GM21381 (cell line): ENCODE measurements at regions not wholly inside any gene's neighbourhood (a gene's known extent, or its start where the extent isn't known, plus 50 kb on each side); places are given as distances from the start of the nearest gene placed in this dataset.
"Not testable (repeated sequence)": the region's sequence is repeated elsewhere in the genome, so short reads cannot be mapped to it uniquely, and the experiment has no call there.

ENCODE experiments used
- ATAC-seq: cut with Tn5 transposase; IDR thresholded peaks from one replicate; pipeline ENCODE4 v1.9.1; 2021; ENCODE audit warnings: mild to moderate bottlenecking, moderate library complexity; ENCODE audit not compliant: unreplicated experiment

DNA sequence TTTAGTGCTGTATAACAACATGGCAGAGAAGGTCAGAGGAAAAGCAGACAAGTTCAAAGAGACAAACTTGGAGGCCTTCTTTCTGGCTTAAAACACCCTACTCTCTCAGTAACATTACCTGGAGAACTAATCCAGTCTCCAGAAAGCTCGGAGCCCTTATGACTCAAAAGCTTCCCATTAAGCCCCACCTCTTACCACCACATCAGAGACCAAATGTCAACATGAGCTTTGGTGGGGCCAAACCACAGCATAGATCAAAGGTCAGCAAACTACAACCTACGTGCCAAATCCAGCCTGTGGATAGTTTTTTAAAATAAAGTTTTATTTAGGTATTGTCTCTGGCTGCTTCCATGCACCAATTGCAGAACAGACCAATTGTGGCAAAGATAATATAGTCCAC, 589.9 kb downstream of the DNAH5 start:
- no peak for ATAC-seq

DNA sequence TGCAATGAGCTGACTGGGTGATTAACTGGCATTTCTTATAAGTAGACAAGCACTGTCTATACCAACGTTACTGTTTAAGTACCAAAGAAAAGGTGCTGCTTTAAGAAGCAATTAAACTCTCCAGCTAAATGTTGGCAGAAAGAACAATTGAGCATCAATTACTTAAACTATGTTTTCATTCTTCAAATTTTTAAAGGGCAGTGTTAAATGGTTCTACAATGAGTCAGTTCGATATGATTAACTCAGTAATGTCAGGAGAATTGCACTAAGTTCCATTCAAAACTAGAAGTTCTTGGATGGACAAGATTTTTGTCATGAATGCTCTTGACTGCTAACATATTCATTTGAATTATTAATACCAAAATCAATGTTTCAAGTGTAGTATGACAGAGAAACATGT, 593.7 kb downstream of the DNAH5 start:
- no peak for ATAC-seq

DNA sequence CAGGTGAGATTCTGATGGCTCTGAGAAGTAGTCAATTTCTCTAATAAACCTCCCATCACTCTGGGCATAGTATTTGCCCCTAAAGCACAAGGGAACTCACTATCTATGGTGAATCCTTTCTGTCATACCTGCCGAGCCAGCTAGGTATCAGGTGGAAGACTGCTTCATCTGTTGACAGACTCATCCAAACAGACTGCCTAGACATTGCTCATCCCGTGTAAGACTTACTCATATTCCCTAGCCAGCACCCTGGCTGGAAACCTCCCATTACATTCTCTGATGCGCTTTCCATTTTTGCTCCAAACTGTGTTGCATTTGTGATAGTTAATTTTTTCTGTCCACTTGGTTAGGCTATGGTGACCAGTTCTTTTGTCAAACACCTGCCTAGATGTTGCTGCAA, 595.9 kb downstream of the DNAH5 start:
- no peak for ATAC-seq

DNA sequence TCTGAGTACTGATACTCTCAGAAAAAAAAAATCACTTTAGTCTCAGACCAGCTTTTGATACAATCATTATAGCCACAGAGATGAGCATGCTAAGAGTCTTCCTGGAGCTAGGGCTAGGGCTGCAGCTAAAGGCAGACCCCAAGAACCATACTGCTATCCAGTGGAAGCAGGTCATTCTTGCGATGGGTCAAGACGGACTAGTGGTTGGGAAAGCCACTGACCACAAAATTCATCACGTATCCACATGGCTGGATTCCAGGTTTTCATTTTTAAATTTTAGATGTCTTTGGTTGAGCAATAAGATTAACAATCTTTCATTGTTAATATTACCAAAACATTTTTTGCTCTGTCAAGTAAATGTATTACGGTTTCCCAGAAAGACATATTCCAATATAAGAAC, 598.1 kb downstream of the DNAH5 start:
- ATAC-seq: no peak

DNA sequence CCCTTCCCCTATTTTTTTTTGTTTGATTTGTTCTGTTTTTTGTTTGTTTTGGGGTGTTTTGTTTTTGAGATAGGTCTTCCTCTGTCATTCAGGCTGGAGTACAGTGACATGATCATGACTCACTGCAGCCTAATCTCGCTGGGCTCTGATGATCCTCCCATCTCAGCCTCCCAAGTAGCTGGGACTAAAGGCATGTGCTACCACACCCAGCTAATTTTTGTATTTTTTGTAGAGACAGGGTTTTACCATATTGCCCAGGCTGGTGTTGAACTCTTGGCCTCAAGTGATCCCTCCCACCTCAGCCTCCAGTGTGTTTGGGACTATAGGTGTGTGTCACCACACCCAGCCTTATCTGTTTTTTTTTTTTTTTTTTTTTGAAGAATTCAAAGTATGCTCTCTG, 605.4 kb downstream of the DNAH5 start:
- ATAC-seq: no peak

DNA sequence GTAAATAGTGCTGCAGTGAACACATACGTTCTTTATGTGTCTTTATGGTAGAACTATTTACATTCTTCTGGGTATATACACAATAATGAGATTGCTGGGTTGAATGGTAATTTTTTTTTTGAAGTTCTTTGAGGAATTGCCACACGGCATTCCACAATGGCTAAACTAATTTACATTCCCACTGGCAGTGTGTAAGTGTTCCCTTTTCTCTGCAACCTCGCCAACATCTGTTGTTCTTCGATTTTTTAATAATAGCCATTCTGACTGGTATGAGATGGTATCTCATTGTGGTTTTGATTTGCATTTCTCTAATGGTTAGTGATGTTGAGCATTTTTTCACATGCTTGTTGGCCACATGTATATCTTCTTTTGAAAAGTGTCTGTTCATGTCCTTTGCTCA, 609.5 kb downstream of the DNAH5 start:
- not testable (repeated sequence) for ATAC-seq

DNA sequence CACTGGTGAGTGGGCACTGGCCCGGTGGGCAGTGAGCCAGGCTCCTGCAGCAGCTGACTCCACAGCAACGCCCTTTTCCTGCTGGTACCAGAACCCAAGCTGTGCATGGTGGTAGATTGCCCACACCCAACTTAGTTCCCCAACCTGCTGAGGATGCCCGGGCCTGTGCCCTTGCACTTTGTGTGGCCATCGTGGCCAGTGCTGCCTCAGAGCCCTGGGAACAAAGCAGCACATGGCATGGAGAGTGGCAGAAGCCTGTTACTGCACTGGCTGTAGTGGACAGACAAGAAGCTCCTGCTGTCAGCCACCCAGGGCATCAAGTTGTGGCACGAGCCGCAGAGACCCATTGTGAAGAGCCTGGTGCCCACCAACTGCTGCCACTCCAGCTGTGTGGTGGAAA, 612.9 kb downstream of the DNAH5 start:
- no peak for ATAC-seq

DNA sequence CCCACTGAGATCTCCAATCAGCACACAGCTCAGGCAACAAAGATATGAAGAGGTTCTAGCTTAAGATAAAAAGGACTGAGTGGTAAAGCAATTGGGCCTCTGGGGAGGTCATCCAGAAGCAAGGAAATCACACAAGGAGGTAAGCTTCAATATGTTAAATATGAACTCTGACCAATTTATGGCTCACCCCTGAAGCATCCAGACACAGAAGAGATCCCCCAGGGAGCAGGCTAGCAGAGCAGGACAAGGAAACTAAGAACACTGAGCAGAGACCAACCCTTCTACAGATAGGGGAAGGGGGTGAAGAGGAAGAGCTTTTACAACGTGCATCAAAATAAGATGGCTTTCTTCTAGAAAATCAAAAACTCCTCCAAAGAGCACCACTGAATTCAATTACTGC, 616.2 kb downstream of the DNAH5 start:
- no peak for ATAC-seq

DNA sequence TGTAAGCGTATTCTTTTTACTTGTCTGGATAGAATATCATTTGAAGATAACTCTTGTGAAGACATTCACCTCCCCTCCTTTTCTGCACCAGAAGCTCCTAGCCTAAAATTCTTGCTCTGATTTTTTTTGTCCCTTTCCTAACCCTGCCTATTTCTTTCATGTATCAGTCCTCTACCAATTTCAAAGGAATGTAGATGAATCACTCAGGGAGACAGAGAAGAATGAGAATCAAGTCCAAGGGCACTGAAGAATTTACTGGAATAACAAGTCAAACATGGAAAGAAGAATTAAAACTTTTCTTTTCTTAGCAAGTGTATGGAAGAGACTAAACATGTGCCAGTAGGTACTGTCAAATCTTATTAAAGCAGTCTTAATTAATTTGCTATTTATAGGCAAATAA, 618.7 kb downstream of the DNAH5 start:
- ATAC-seq: no peak

DNA sequence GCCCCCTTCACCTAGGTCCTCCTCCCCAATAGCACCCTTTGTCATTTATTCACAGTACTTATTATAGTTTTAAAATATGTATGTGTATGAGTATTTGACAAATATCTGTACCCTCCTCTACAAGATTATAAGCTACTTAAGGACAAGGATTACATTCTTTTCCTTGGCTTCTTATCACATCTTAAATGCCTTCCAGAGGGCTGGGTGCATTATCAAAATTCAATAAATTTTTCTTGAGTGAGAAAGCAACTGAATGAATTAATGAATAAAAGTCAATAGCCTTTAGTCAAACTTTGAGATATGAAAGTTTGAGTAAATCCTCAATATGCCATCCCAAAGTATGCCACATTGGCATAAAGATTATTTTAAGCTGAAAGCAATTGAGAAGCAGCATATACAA, 621.7 kb downstream of the DNAH5 start:
- ATAC-seq: no peak

DNA sequence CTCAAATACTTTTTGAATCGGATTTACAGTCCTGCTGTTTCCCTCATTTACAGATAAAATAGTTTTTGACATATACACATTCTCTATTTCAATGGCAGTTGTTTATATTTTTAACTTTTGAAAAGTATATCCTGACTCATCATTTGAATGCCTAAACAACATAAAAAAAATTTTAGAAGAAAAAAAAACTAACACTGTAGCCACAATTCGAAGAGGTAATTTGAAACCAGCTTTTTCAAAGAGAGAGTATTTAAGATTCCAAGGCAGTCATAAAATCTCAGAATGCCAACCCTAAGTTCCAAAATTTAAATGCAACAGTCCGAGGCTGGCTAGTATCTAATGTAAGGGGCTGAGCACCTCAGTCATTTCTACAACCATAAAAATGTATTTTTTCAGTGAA, 626.8 kb downstream of the DNAH5 start:
- no peak for ATAC-seq

DNA sequence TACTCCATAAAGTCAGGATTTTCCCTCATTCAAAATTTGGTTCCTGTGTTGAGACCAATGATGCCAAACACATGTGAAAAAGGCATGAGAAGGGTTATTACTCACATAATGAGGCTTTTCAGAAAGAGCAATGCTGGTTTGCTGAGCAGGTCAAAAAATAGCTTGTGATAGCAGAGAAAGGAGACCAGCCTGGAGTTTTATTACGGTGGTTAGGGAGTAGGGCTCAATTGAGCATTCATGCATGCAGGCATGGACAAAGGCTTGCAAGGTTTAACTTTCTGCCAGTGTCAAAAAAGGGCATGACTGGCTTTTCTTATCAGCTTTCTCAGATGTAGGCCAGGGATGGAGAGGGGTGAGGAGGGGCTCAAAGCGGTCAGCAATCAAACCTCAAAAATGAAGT, 628.3 kb downstream of the DNAH5 start:
- ATAC-seq: no peak

DNA sequence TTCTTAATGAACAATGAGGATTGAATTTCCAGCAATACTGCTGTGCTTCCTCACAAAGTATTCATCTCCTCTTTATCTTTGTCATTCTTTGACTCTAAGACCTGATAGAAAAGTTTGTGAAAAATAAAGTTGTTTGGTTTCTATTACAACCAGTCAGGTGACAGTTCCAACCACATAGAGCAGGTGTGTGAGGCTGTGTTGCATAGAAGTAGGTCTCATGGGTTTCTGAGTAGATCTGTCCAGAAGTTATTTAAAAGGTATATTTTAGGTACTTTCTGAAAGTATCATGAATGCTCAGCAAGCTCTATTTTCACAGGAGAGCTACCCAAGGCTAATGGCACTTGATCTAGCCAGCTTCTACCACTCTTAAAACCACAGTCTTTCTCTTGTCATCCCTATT, 637.0 kb downstream of the DNAH5 start:
- ATAC-seq: no peak

DNA sequence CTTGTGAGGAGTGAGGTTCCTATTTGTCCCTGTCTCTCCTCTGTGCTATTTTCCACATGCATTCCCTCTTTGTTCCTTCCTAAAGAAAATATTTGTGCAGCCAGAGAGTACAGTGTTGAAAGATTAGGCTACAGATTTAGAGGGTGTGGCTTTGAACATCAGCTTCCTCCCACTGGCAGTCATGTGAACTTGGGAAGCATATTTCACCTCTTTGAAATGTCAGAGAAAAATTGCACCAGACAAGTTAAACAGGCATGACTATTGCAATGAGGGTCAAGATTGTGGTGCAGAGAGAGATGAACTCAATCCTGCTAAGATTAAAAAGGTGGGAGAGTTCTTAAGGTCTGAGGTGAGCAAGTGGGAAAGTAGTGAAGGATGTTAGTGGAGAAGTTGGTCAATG, 641.0 kb downstream of the DNAH5 start:
- no peak for ATAC-seq

DNA sequence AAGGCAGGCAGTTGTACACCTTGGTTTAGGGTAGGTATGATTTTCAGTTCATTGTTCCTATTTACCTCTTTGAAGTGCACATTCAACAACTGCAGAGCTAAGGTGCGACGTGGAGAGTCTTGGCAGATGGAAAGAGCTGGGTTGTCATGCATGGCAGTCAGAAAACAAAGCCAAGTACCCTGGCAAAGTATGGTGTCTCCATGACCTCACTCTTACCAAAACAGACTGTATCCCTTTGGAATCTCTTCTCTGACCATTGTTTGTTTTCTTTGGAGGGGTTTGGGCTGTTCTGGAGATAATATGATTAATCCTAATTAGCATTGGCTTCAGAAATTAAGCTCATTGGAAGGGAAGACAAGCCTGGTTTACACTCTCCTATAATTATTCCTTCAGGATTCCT, 665.7 kb downstream of the DNAH5 start:
- no peak for ATAC-seq

DNA sequence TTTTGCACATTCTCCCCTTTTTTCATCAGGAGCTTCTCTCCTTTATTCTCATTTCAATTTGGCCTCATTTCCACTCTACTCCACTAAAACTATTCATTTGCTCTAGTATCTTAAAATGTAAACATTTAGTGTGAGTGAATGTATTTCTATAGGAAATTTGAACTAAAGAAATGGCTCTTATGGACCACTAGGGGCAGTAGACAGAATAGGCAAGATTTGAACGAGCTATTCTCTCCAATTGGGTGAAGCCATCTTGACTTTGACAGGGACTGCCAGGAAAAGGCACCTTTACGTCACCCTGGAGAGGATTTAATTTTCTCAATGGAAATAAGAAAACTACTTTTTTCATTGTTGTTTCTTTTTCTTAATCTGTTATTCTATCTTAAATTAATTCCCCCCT, 666.3 kb downstream of the DNAH5 start:
- ATAC-seq: no peak

DNA sequence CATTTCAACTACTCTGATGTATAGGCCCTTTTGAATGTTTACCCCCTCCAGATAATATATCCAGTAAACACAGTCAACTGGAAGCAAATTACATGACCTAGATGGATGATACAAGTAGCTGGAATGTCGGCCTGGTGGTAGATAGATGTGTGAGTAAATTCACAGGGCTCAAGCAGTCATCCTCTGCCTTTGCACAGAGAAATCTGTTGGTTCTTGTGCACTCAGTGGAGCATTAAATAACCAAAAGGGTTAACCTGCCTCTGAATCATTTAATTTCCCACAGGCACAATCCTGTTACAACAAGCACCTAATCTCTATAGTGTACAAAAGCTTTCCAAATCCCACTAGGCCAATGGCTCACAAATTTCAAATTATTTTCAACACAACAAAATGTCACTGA, 668.3 kb downstream of the DNAH5 start:
- no peak for ATAC-seq

DNA sequence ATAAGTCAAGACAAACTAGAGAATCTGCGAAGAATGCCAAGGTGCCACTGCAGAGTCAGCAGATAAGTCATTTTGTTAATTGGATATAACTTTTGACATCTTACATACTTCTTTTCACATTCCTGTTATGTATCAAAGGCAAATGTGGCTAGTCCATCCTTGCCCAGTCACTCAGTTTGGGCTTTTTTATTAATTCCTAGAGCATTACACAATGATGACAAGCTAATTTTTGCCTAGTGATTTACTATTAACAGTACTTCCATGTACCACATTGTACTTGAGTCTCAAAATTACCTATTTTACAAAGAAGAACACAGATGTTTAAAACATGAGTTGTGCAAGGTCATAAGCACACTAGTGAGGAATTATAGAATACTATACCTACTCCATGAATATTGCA, 680.8 kb downstream of the DNAH5 start:
- ATAC-seq: no peak

DNA sequence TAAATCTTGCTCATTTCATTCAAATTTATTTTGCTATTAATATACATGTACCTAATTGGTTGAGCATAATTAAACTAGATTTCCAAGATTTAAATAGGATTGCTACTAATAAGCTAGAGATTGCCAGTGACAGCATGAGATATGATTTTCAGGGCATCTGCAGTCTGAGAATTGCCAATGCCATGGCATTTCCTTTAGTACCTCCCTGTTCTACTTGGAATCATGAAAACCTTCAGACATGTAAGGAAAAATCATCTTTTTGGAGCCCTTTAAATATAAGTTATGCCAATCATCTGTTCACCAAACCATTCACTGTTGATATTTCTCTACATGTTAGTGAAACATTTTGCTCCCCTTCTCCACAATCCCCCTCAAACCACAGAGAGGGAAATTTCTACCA, 691.4 kb downstream of the DNAH5 start:
- ATAC-seq: no peak

DNA sequence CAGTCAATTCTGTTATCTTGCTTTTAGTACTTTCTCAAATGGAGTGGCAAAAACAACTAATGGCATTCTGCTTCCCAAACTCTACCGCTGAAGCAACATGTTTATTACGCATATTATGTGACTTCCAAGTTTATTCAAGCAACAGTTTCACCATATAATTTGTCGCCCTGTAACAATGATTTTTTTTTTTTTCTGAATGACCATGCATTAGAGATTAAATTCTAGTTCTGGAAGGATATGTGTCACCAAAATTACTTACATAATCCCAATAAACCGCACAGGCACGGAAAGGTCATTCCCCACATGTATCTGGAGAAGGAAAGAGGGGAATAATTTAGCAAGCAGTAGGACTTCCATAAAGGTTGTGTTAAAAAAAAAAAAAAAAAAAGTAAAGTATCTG, 691.8 kb downstream of the DNAH5 start:
- ATAC-seq: no peak

DNA sequence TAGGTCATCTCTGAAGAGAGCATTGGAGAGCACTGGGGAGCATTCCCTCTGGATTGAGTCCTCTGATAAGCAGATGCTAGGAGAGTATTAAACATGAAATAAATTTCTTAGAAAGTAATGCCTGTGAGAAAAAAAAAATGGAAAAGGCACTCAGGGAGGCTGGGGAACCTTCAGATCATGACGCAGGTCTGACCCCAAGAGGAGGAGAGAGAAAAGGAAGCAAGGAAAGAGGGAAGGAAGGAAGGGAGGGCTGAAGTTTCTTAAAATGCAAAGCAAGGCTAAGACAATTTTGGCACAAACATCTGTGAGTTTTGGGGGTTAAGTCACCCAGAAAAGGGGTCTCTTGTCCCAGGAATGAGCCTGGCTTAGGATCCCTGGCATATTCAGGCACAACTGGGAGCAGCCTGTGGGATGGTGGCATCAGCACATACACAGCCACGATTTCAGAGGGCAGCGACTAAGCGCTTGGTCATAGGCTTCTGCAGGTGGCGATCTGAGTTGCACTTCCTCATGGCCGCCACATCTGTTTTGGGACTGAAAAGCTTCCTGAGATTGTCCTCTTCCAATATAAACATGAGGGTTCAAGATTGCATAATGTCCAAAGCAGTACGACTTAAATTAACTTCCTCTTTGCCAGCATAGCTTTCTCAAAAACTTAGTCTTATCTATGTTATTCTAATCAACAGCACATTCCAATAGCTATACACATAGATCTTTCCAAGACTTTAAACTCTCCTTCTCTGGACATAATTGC, 692.7 kb downstream of the DNAH5 start:
- no peak for ATAC-seq

DNA sequence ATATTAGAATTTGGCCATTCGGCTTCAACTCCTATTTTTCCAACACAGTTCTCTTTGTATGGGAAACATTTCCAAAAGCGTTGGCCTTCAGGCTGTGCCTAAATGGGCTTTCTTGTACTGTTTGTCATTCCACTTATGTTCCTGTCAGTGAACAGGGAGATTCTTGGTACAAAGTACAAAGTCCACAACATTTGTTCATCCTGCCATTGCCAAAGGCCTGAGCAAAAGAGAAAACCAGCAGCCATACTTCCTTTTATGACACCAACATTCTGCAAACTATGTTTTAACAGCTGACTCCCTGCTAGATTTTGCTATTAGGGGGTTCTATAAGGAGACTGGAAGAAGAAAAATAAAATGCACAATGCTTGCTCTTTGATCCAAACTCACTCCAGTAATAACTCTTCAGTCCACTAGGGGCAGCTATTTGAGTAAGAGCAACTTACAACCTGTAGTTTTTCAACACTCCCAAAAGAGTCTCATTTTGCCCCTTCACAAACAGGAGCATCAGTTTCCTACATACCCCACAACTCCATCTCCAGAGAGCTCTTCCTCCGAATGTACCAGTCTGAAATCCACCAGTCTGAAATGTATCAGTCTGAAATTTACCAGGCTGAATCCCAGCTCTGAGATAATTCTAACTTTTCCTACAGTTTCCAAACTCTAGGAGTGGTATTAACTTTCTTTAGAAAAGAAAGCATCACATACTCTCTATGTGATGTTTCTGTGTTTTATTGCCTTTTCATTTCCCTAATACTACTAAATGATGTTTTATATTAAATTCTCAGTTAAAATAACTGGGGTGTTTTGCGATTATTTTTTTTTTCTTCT, 693.8 kb downstream of the DNAH5 start:
- no peak for ATAC-seq

DNA sequence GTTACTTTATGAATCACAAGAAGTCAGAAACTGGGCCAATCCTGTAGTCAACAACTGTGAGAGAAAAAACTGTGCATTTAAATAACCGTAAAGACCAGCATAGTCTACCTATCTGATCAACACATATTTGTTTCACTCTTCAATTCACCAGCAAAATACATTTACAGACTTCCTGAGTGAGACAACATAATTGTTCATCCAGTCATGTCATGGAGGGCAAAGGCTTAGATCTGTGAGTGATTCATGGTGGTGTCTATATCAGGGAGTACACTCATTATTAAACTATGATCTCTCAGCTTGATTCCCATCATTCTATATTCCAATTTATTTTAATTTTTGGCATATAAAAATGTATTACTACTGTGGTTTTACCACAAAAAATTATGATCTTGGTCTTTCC, 694.6 kb downstream of the DNAH5 start:
- no peak for ATAC-seq
